Kasumi-1 (cell line): ENCODE measurements at regions not wholly inside any gene's neighbourhood (a gene's known extent, or its start where the extent isn't known, plus 50 kb on each side); places are given as distances from the start of the nearest gene placed in this dataset.
"Not testable (repeated sequence)": the region's sequence is repeated elsewhere in the genome, so short reads cannot be mapped to it uniquely, and the experiment has no call there.

Experiments
- DNase-seq, 2 experiments: peaks; one replicate each; lab custom pipeline; 2025; lab: John Stamatoyannopoulos, UW

DNA sequence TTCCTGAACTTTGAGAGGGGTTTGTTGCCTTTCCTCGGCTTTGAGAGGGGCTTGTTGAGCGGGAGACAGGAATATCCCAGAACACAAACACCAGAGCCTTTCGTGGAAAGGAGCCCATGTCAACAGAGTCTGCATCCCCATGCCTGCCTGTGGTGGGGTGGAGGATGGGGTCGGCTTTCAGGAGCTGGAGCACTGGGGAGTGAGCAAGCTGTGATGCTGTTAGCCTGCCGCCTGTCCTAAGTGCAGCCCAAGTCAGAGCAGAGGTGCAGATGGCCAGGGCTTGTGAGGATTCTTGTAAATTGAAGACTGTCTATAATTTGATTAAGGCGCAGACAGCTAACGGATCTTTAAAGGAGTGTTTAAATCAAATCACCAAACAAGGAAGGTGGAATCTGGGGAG lies 103.3 kb upstream of the ANK2 start:
- DNase-seq: no peak

DNA sequence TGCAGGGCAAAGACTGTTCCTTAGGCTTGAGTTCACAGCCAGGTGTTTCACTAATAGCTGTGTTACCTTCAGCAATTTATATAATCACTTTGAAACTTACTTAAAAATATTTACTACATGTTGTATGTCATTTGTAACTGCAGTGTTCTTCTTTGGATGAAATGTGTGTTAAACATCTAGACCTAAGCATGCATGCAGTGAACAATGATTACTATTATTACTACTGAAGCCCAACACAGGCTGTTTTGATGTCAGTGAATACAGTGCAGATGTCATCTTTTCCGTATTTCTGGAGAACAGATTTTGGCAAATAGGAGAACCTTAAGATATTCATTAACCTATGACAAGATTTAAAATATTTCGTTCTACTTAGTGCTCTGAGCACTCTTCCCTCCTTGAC lies 101.8 kb upstream of the ANK2 start:
- no peak for DNase-seq

DNA sequence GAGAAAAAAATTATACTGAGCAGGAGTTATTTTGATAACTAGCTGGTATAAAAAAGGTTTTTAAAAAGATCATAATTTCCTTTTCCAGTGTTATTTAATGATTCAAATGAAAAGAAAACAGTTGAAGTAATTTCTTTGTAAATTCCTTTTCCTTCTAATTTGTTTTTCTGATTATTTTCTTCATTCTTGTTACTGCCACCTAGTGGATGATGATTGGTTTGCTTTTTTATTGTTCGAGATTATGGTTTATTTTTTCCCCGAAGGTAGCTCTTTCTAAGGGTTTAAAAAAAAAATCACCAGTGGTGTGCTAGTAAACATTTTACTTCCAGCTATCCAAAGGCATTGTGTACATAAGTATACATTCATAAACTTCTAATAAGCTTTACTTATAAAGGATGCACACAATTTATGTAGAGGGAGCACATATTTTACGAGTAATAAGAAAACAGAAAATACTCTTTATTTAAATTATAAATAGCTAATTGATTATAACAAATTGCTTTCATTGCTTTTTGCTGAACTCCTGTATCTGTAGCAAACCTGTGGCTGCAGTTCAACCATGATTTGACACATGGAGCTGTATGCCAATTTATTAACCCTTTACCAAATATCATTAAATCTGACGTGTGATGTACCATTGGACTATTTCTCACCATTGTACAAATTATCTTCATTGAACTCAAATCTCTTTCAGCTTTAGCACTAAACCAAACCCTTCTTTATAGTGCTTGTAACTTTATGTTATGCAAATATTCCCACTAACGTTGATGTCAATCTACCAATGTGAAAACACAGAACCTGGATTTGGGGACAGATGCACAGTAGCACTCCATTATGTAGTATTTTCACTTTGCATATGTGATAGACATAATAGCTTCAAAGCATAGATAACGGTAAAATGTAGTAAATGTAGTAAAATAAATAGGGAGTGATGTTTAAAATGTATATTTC lies 97.8 kb upstream of the ANK2 start:
- DNase-seq: peak; percentile 42 to 55

DNA sequence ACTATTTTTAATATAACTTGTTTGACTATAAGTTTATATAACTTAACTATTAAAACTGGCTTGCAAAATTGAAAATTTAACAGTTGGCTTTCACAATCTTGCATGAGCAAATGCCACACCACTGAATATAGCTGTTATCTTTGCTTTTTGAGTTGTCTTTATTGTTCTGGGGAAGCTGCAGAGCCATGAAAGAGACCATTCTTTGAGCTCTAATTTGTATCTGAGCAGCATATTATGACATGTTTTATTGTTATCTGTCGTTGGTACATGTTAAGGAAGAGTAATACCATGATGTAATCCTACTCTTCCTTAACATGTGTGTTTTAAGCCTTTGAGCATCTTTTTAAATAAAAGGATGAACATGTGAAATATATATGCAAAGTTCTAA lies 97.1 kb upstream of the ANK2 start:
- DNase-seq: no peak

DNA sequence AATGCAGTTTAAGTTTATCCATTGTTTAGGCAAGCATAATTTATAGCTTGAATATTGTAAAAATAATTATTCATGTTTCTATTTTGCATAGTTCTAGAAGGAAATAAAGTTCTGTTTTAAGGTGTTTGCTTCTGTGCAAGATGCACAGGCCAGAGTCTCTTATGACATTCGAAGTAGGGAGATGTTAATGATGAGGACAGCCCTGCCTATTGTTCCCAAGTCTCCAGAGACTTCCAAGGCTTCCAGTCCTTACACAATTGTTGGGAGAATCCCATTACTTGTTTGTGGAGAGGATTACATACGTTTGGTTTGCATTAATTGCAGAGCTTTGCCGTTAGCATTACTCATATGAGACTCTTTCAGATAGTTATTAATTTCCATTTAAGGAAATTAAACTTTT lies 96.2 kb upstream of the ANK2 start:
- DNase-seq: no peak

DNA sequence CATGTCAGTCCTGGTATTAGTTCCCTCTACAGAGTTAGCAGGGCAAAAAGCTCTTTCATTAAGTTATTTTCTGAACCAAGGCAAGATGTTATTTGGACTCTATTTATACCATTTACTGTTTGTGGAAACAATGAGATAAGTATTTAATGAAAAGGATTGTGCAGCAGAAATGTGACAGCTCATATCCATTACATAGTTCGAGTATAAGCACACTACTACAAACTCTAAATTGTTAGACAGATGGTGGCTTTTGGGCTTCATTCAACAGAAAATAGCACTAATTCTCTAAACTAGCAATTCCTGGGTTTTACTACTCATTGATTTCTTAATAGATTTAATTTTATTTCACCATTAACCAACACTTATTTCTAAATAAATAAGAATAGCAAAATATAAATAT lies 95.2 kb upstream of the ANK2 start:
- no peak for DNase-seq

DNA sequence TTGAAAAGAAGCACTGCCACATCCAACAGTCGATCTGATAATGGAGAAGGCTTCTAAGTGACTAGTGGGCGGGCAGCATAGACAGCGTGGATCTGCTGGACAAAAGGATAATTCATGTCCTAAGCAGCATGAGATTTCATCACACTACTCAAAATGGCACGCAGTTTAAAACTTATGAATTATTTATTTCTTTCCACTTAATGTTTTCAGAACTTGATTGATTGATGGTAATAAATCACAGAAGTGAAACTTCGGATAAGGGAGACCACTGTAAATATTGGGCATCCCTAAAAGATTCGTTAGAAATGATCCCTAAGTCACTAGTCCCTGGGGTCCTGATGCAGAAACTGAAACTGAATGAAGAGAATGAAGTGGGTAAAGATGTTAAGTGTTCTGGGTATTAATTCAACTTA lies 93.0 kb upstream of the ANK2 start:
- DNase-seq: no peak

DNA sequence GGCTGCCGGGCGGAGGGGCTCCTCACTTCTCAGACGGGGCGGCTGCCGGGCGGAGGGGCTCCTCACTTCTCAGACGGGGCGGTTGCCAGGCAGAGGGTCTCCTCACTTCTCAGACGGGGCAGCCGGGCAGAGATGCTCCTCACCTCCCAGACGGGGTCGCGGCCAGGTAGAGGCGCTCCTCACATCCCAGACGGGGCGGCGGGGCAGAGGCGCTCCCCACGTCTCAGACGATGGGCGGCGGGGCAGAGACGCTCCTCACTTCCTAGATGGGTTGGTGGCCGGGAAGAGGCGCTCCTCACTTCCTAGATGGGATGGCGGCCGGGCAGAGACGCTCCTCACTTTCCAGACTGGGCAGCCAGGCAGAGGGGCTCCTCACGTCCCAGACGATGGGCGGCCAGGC lies 91.7 kb upstream of the ANK2 start:
- DNase-seq: not testable (repeated sequence)

DNA sequence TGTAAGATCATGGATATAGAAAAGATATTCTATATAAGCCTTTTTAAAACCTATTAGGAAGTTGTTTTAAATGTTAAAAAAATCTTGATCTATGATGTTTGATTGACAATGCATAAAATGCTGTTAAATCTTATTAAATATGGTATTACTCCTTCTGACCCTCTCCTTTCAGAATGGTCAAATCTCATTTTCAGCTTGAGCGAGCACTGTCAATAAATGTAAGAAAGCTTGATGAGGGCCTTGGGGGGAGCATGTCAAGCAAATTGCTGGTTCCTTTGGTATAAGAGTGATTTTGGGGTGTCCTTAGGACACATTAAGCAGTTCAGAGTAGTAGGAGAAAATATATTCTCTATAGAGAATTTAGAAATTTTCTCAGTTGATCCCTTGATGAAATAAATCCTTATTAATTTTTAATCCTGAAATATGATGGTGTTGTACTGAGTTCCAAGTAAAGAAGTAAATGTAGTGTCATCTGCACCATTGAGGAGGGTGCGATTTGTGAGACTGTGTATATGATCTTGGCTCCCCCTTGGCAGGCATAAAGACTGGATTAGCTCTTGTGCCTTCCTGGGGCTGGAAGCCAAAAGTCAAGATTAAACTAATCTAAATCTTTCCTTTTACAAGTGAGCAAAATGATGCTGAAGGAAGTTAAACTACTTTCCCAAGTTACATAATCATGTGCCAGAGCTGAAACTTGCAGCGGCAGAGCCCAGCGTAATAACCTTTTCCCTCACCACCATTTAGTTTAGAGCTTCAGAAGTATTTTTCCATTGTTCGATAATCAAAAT lies 82.6 kb upstream of the ANK2 start:
- DNase-seq: no peak

DNA sequence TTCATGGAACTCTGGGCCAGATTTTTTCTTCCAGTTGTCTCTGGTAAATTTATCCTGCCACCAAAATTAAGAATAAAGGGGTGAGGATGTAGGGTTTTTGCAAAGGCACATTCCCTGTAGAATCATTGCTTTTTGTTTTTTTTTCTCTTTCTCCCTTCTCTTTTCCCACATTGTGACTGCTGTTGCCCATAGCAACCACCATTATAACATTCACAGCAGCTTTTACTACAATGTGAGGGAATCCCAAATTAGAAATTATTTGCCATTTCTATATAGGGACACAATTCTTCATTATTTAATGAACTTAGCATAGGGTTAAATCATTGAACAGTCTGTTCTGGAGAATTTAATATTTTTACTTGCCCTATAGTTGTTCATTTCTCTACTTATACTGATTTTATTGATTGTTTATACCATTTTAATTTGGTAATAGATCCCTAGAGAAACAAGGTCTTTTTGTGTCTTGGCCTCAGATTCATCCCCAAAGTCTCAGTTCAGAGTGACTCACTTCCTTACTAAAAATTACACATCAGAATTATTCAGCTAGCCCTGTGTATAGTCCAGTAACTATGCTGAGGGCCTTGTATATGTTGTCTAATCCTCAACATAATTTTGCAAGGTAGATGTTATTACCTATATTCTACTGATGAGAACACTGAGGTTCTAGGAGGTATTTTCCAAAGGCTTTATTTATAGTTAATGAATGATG lies 80.8 kb upstream of the ANK2 start:
- no peak for DNase-seq

DNA sequence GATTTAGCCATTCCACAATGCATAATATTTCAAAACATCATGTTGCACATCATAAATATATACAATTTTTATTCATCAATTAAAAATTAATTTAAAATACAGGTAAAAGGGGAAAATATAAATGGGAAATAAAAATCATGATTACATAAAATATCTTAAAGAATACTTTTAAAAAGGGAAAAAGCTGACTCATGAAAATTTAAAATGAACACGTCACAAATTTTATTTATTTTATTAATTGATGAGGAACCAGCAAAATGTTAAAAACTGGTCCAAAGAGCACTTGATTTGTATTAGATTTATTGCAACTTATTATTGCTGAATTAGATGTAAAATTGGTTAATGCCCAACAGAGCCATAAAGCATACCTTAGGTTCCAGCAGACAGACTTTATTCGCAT lies 78.5 kb upstream of the ANK2 start:
- no peak for DNase-seq

DNA sequence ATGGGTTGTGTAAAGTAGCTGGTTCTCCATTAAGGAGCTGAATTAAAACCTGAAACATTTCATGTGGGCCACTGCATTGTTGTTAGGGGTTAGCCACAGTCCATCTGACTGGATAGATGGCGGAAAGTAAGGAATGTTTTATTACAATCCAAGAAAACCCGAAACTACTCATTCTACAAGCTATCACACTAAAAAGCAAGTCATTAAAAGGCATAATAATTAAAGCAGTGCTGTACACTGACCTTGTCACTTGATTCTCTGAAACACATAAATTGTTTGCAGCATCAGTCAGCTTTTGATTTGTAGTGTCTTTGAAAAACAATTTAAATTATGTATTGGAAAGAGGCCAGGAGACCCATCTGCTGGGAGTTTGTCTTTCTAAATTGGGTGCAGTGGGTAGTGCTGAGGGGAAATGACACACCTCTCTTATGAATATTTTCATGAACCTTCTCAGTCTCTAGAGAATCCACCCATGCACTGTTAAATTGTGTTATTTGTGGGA lies 75.7 kb upstream of the ANK2 start:
- no peak for DNase-seq

DNA sequence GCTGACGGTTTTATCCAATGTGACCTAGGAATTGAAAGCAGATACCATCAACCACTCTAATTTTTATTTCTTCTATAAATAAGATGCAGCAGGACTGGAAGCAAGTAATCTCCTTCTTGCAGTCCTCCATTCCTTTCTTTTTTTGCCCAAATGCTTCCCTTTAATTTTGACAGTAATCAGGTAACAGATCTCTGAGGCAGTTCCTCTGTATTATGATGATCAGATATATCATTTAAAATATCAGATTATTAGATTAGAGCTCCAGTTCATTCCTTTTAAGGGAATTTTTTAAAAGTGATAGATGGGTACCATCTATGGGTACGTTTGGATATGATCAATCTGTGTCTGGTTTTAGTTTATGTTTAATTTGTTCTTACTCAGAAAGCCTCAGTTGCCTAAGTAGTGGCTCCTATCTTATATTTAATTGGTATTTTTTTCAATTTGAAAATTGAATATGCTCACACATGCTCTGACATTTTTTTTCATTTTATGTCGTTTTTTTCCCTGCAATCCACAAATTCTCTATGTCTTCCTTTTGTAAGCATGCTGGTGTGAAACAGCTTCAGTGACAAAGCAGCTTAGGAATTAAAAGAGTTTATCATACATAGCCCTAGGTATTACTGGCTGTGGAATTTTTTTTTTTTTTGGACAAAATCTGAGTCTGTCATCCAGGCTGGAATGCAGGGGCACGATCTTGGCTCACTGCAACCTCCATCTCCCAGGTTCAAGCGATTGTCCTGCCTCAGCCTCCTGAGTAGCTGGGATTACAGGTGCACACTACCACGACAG lies 73.7 kb upstream of the ANK2 start:
- DNase-seq: no peak

DNA sequence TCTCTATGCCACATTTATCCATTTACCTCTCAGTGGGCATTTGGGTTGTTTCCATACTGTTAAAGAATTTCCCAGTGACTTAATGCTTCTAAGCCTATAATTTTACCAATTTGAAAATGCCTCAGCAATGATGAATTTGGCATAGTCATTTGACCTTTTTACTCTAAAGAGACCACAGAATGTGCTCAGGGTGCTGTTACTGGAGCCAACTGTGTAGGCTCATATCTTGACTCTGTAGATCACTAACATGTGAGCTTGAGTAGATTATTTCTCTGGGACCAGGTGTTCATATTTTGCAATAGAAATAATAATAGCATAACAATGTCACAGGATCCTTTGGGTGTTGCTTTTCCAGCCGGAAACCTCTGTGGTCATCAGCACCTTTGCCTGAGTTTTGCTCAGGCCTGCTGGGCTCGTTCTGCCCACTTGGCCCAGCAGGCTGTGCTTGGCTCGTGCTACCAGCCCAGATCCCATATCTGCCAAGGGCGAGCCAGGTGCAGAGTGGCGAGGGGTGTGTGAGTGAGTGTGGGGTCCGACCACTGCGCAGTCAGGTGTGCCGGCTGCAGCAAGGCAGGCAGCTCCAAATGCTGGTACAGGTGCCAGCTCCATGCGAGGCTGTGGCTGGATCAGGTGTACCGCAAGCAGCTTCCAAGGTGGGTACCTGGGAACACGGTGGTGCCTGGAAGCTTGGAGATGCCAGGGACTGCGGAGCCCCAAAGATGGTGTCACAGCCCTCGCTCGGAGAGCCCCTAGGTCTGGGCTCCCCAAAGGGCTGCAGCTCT lies 70.6 kb upstream of the ANK2 start:
- DNase-seq: no peak

DNA sequence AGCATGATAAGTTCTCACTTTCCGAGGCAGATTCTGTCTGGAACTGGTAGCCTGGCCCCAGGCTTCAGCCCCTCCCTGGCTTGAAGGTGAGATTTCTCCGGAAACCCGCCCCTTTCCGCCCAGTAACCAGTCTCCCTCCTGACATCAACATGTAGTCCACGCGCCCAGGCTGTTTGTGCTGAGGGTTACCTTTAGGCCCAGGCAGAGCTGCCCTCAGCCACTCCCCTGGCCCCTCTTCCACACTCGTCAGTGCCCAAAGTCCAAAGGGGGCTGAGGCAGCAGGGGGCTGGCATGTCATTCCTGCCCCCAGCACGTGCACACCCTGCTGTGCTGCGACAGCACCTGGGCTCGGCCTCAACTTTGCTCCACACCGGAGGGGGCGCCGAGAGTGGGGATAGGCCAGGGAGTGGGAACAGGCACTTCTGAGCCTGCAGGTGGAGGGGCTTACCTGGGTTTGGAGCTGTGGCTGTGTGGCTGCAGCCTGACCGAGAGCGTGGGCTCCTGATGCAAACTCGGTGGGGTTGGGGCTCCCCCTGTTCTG lies 69.5 kb upstream of the ANK2 start:
- no peak for DNase-seq

DNA sequence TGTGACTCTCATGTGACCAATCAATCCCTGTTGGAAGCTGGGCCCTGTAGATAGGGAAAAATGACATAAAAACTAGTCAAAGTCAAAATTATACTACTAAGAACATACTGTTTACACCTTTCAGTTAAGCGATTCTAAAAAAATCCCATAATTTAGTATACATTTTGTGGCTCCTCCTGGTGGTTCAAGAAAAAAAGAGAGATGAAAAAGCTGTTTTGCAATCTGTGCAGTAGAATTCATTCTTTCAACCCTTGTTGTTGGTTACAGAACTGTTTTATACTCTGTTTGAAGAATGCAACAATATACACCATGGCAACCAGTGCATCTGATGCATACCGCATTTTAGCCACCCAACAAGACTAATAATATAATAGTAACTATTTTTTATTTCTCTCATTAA lies 66.8 kb upstream of the ANK2 start:
- no peak for DNase-seq

DNA sequence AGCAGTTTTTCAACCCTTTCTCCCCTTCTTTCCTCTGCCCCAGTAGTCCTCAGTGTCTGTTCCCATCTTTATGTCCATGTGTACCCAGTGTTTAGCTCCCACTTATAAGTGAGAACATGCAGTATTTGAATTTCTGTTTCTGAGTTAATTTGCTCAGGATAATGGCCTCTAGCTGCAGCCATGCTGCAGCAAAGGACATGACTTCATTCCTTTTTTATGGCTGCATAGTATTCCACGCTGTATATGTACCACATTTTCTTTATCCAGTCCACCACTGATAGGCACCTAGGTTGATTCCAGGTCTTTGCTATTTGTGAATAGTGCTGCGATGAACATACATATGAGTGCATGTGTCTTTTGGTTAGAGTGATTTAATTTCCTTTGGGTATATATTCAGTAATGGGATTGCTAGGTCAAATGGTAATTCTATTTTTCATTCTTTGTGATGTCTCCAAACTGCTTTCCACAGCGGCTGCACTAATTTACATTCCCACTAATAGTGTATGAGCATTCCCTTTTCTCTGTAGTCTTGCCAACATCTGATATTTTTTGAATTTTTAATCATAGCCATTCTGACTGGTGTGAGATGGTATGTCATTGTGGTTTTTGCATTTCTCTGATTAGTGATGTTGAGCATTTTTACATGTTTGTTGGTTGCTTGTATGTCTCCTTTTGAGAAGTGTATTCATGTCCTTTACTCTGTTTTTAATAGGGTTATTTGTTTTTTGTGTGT lies 54.6 kb upstream of the ANK2 start:
- no peak for DNase-seq
